Fibroblast of the conjunctiva (primary cell): ENCODE measurements at regions not wholly inside any gene's neighbourhood (a gene's known extent, or its start where the extent isn't known, plus 50 kb on each side); places are given as distances from the start of the nearest gene placed in this dataset.

Experiments used
- DNase-seq: peaks from one replicate; pipeline ENCODE4 v3.0.0-alpha.2; 2010; ENCODE audit warnings: low read depth

DNA sequence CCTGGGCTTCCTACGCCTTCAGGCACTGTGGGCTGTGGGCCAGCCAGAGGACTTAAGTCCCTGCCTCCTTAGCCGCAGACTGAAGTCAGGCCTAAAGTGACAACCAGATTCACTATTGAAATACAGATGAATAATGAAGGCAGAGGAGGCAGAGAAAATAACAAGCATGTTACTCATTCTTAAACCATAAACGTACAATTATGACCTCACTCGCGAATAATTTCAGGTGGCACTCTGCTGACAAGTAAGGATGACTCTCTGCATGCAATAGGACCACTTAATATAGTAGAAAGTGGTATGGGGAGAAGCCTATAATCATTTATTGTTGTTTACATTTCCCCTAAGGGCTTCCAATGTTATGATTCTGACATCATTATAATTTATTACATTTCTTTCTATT lies 409.2 kb upstream of the FGF13 start:
- DNase-seq: no peak

DNA sequence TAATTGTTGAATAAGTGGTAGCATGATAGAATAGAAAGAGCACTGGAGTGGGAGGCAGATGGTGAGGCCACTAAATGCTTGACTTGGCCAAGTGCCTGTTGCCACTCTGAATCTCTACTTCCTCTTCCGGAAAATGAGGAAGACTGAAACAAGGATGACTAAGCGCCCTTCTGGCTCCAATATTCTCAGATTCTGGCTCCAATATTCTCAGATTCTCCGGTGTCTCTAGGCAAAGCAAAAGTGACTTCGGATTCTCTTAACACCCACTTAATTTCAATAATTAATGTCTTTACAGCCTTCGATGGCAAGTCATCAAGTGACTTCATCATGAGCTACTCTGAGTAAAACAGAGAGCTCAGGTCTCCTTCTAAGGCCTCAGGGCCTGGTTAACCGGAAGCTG lies 402.2 kb upstream of the FGF13 start:
- DNase-seq: no peak

DNA sequence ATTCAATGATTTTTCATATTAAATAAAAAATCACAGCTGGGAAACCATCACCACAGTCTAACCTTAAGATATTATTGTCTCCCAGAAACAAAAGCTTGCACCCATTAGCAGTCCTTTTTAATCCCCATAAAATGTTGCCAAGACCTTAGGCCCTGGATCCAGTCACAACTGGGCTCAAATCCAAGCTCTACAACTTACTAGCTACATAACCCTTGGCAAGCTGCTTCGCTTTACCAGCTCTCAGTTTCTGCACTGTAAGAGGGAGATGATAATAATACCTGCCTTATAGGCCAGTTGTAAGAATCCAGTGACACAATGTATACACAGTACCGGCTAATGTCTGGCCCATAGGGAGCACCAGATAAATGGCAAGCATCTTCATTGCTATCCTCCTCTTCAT lies 400.9 kb upstream of the FGF13 start:
- peak; percentile 46 for DNase-seq

DNA sequence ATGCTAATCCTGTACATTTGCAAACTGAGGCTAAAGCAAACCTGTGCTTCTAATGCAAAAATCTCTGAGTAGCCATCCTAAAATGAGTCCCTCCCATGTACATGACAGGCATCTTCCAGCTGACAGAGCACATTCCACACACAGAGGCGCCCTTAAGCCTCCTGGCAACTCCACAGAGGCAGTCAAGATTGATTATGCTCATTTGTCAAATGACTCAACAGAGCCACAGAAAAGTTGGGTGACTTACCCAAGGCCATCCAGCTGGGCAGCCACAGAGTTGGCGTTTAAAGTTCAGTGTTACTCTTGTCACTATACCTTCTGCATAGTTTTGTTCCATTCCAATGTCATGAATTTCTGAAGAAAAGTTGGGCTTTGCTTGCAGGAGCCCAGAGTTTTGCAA lies 394.6 kb upstream of the FGF13 start:
- DNase-seq: no peak

DNA sequence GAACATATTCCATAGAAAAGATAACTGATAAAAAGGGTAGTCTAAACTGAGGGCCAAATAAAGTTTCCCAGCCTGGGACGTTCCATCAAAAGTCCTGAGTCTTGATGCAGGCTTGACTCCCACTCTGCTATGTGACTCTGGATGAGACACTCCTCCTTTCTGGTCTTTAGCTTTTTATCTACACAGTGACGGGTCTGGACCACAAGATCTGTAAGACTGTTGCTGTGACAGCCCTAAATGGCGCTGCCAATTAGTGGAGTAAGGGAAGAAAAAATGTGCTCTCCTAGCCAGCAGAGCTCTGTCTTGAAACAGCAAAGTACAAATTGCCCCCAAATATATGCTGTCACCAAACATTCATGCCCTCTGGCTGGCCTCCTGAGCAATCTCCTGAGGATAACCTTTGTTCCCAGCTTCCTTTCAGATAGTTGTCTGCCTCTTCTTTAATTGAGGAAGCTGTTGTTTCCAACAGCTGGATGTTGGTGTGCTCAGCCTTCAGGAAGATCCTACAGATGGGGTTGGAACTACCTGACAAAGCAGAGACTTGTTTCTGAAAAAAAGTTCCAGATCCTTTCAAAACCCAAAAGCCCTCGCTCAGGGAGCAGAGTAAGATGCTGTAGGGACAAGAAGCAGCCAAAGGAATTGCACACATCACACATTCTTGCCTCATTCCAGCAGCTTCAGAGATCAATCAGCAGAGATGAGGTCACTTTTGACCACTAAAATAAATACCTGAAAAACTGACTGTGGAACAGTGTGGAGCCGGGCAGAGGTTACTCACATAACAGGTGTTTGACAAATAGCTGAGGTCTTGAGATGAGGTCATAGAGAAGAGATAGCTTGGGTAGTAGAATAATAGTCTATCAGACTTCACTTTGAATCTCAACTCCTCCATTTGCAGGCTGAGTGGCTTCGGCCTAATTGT lies 383.4 kb upstream of the FGF13 start:
- DNase-seq: no peak

DNA sequence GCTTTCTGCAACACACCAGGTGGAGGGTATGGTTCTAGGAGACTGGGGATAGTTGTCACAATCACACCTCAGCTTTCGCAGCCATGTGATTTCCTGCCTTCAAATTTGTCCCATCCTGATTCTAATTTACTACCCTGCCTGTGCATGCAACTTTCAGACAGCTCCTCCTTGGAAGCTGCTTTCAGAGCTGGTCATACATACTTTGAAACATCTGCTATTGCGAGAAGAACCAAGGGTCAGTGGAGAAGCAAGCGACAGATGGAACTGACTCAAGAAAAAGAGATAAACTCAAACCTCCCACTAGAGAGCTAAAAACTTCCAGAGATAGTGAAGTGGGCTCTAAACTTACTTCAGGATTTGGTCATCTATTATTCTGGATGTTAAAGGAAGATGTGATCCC lies 381.7 kb upstream of the FGF13 start:
- DNase-seq: no peak

DNA sequence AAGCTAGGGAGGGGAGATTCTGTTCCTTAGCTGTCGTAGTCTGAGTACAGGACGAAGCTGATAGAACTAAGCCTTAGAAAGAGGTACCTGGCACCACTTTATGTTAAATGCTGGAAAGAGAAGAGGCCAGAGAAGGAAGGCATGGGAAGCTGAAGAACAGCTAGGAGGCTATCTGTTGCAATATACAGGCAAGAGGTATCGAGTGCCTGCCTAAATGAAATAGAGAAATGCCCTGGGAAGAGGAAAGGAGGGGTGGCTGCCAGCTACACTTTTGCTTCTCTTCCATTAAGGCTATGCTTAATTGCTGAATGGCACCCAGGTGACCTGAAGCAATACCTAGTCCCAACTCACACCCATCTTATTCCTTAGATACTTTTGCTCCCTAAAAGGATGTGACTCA lies 380.4 kb upstream of the FGF13 start:
- no peak for DNase-seq

DNA sequence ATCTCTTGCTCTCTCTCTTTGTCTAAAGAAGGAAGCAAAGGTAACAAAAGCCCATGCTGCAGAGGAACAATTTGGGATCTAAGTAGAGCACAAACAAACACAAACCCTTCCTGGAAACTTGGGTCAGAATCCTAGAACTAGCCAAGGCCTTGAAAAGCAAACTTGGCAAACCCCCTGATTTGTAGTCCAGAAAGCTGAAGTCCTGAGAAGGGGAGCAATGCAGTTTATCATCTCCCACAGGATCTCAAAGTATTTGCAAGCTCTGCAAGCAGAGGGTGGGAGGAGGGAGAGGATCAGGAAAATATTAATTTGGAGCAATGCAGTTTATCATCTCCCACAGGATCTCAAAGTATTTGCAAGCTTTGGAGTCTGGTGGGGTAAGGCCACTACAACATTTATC lies 379.5 kb upstream of the FGF13 start:
- no peak for DNase-seq

DNA sequence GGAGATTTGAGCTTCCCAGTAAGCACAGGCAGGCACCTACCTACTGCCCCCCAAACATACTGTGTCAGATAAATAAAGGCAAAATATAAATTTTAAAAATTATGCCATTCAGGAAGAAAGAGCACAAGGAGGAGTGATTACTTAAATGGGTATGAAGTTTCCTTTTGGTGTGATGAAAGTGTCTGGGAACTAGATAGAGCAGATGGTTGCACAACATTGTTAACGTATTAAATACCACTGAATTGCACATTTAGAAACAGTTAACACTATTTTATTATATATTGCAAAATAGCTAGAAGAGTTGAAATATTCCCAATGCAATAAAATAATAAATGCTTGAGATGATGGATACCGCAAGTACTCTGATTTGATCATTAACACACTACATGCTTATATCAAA lies 374.7 kb upstream of the FGF13 start:
- DNase-seq: no peak

DNA sequence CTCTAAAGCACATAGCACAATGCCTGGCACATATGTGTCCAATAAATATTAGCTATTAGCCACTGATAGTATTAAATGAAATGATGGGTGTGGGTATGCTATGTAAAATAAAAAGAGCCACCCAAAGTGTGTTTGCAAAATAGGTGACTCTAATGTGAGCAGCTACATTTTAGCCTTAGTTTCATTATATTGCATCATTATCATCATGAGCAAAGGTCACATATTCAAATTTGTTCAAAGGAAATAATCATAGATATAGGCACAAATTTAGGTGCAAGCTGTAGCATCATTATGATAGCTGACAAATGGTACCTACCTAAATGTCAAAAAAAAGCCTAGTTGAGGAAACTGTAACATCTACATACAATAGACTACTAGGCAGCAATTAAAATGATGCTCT lies 373.9 kb upstream of the FGF13 start:
- DNase-seq: no peak

DNA sequence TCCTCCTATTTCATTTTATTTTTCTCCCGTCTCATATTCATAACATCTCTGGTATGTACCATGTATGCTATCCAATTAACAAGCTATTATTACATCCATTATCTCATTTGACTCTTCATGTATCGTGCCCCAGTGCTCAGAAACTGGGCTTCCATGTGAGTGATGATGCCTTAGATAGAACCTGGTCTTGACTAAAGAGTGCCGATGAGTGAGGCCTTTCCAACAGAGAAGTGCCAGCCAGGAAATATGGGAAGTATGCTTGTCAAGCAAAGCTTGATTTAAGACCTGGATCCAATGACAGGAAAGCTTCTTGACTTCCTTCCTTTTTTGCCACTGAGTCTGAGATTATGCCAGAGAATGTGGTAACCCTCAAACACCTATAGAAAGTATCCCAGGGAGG lies 371.7 kb upstream of the FGF13 start:
- DNase-seq: no peak

DNA sequence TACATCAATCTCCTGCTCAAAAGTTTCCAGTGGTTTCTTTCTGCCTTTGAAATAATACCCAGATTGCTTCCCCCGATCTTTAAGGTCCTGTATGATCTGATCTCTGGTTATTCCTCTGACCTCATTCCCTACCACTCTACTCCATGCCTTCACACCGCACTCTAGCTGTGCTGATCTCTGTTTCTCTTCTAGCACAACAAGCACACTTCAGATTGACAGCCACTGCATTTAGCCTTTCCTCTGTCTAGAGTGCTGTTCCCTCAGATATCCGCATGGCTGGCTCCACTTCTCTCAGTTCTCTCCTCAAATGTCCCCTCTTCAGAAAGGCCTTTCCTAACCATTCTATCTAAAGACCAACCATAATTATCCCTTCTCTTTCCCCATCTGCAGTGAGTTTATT lies 370.4 kb upstream of the FGF13 start:
- DNase-seq: no peak

DNA sequence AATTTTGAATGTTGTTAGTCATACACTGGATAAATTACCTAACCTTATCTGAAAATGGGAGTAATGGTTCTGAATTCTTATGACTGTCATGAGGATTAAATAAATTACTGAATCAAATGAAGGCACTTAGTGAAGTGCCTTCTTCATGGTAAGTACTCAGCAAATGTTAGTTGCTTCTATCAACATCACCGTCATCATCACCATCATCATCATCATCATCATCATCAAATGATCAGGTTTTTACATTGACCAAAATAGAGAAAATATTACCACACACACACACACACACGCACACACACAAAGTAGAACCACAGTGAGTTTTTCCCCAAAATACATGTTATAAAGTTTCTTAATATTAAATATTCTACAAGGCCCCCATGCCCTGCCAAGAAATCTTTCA lies 368.3 kb upstream of the FGF13 start:
- no peak for DNase-seq

DNA sequence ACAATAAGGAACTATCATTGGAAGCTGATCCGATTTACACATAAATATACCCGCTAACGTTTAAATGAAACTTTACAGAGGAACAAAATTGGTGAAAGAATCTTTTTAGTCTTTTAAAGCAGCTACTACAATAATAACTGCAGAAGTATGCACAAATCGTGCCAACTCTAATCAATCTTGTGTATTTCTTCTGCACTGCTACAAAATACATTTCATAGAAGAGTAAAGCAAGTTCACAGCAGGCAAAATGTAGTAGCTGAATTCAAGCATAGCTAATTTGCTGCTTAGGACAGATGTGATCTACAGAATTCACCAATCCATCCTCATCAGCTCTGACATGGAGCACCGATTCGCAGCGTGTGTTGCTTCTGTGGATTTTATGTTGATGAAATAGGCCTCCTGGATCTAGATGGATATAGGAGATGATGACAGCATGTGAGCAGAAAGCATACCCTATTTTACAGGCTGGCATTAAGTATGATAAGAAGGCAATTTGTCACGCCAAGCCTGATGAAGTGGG lies 367.3 kb upstream of the FGF13 start:
- no peak for DNase-seq

DNA sequence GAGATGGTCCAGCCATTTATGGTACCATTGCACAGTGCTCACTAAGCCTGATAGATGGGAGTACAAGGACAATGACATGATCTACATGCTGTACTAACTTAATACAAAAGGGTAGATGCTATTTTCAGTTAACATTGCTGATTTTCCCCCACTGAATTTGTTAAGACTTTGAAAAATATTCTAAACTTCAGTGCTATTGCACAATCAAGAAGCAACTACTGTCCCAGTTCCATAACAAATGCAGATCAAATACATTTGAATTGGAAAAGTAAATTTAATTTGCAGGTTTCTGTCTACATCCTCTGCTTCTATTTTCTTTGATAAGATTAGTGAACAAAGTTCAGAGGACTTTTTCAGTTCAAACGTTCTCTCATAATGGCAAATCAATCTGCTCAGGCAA lies 366.8 kb upstream of the FGF13 start:
- DNase-seq: no peak

DNA sequence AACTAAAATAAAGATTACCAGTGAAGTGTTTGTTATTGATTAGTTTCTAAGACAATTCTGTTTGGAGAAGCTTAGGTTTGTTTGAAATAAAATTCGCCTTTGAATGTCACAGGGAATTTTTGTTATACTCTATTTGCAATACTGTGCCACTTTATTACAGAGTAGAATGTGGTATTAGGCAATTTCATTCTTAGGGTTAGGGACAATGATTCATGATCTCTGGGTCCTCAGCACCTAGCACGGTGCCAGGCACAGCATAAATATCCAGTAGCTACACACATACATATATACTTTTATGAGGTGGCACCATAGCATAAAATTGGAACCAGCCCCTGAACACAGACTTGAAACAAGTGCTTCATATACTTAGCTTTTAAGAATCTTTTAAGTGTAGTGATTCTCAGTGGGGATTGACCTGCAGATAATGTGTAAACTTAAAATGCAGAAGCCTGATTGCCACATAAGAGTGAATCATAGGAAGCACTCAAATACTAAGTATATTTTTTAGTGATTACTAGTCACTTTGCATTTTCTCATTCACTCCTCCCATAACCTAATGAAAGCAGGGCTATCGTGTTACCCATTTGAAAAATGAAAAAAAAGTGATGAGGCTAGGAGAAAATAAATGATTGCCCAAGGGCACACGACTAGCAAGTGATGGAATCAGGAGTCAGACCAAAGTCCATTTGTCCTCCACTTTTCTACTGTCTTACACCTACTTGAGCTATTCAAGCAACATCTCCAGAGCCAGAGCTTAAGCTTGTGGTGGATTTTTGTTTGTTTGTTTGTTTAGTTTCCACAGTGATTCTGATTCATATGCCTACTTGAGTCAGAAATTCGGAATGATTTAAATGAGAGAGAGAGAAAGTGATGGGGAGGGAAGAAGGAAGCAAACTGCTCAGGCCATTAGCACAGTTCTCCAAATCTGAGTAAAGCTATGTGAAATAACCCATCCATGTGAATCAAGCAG lies 366.0 kb upstream of the FGF13 start:
- peak; percentile 20 for DNase-seq

DNA sequence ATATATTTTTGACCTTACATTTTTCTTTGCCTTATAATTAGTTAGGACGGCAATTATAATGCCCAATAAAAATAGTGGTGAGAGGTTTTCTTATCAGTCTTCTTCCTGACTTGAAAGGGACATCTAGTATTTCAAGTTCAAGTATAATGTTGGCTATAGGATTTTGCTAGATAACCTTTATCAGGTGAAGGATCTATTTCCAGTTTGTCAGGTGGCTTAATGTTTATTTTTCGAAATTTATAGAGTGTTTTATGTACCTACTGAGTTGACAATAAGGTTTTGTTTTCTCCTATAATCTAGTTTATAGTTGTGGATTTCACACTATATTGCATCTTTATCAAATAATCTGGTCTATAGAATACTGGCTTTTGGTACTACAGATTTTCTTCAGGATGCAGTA lies 351.8 kb upstream of the FGF13 start:
- DNase-seq: no peak

DNA sequence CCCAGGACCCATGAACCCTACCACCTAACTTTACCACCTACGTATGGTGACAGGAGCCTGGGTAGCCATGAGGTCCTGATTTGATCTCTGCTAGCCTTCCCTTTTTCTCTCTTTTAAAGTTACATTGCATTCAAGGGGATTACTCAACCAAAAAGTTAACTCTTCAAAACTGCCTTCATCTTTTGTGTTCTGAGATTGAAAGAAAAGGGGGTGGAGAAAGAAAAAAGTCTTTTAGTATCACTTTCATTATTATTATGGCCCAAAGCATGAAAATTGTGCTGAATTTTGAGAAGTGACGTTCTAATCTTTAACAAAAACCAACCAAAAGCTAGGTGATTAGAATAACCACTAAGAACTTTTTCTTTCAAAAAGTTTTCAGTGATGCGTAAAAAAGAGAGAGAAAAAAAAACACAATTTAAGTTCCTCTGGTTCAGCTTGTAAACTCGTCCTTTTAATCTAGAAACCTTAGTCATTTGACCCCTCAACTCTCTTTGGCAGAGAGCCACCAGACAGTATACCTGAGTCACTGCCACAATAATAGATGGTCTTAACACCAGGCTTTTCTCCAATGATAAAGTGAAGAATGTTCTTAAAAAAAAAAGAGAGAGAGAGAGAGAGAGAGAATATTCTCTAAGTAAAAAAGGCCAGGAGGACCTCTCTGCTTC lies 347.4 kb upstream of the FGF13 start:
- no peak for DNase-seq

DNA sequence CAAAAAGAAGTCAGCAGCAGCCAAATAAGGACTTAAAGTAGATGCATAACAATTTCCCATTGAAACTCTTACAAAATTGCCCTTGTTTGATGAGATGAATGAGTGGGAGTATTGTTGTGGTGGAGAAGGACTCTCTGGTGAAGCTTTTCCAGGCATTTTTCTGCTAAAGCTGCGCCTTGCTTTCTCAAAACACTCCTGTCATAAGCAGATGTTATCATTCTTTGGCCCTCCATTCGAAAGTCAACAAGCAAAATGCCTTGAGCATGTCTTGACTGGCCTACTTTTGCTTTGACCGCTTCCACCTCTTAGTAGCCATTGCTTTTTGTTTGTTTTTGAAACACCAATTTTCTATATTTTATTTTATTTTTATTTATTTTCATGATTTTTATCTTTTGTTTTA lies 340.9 kb upstream of the FGF13 start:
- DNase-seq: no peak

DNA sequence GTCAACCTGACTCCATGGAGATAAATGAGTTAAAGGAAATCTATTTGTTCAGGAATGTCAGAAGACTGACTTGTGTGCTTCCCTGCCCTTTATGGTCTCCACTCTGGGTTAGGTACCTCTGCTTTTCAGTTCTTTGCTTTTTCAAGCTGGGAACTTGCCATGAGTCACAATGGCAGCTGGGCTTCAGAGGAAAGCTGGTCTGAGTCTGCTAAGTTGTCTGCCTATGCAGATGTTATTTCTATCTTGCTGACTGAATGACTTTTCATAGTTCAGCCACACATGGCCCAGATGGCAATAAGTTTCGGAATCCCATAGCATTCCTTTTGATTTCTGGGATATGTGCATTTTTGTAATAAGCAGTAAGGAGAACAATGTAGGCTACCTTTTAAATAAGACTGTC lies 337.9 kb upstream of the FGF13 start:
- DNase-seq: no peak

DNA sequence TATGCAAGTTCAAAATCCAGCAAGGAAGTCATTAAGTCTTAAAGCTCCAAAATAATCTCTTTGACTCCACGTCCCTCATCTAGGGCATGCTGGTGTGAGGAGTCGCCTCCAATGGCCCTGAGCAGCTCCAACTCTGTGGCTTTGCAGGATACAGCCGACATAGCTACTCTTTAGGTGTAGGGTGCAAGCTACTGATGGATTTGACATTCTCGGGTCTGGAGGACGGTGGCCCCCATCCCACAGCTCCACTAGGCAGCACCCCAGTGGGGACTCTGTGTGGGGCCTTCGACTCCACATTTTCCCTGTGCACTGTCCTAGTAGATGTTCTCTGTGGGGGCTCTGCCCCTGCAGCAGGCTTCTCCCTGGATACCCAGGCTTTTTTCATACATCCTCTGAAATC lies 333.2 kb upstream of the FGF13 start:
- DNase-seq: no peak

DNA sequence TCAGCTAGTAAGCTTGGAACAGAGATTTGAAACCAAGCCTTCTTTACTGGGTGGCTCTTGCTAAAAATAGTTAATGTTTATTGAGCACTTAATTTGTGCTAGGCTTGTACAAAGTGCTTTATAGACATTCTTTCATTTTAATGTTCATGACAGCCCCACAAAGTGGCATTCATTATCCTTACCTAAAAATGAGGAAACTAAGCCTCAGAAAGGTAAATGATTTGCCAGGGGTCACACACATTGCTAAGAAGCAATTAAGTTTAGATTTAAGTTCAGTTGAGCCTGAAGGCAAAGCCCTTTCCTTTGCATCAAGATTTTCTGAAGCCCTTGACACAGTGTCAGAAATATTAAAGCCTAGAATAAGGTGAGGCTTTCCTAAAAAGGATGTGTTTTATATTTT lies 327.5 kb upstream of the FGF13 start:
- DNase-seq: no peak
